ENCODE measurements at regions not wholly inside any gene's neighbourhood (a gene's known extent, or its start where the extent isn't known, plus 50 kb on each side); places are given as distances from the start of the nearest gene placed in this dataset.

GRCh38 chr9:91106415-91107081 lies 255.2 kb downstream of the AUH start:
- Histone ChIP-seq H3K9ac (ENCODE audit: low read depth, low read length) (no peak overlapping the region), H3K79me2 (ENCODE audit: insufficient read depth, low read length) (no peaks in the 10 kb centered on the region), H4K20me1 (ENCODE audit: insufficient read depth, low read length) (no peaks in the 10 kb centered on the region; the same call in 1 of the 2 replicates), H3K4me2 (ENCODE audit: insufficient read depth, low read length) (no peak overlapping the region), H3K27me3 (ENCODE audit: insufficient read depth, low read length, poor library complexity) (peaks cover 5% of the 10 kb centered on the region), H2AFZ (ENCODE audit: low read depth, low read length) (no peak overlapping the region), H3K9me3 (ENCODE audit: insufficient read depth, low read length, severe bottlenecking) (peaks cover 6% of the 10 kb centered on the region), H3K36me3 (ENCODE audit: insufficient read depth, low read length) (no peaks in the 10 kb centered on the region), H3K4me3 (ENCODE audit: low read depth in 1 of 2, low read length in 2 of 2) (no peak overlapping the region), H3K4me1 (ENCODE audit: insufficient read depth, low read length) (peaks cover 6% of the 10 kb centered on the region), H3K27ac (ENCODE audit: low read length) (no peak overlapping the region)
- TF ChIP-seq CTCF (IDR thresholded peaks at IDR 0.05; ENCODE audit: borderline replicate concordance, extremely low read depth, low read length, poor library complexity, severe bottlenecking) (no peak), EZH2 (IDR thresholded peaks at IDR 0.05; ENCODE audit: borderline replicate concordance, low read depth, low read length, severe bottlenecking) (no peak)
- no peak for DNase-seq
- no peak for ATAC-seq (ENCODE audit: insufficient read depth, low read depth)

GRCh38 chr9:91111226-91111625 lies 250.5 kb downstream of the AUH start:
- H3K4me2 ChIP-seq (ENCODE audit: insufficient read depth, low read length): no peak overlapping the region
- H3K4me1 ChIP-seq (ENCODE audit: insufficient read depth, low read length): no peaks in the 10 kb centered on the region
- ATAC-seq (ENCODE audit: insufficient read depth, low read depth) (no peak), DNase-seq (no peak)
- no peak overlapping the region for H3K27ac ChIP-seq (ENCODE audit: low read length)
- no peaks in the 10 kb centered on the region for H3K27me3 ChIP-seq (ENCODE audit: insufficient read depth, low read length, poor library complexity)
- no peak overlapping the region for H3K4me3 ChIP-seq (ENCODE audit: low read depth in 1 of 2, low read length in 2 of 2)
- no peaks in the 10 kb centered on the region for H4K20me1 ChIP-seq (ENCODE audit: insufficient read depth, low read length)
- TF ChIP-seq CTCF (IDR thresholded peaks at IDR 0.05; ENCODE audit: borderline replicate concordance, extremely low read depth, low read length, poor library complexity, severe bottlenecking) (no peak), EZH2 (IDR thresholded peaks at IDR 0.05; ENCODE audit: borderline replicate concordance, low read depth, low read length, severe bottlenecking) (no peak)
- H3K9ac ChIP-seq (ENCODE audit: low read depth, low read length): no peak overlapping the region
- no peaks in the 10 kb centered on the region for H3K36me3 ChIP-seq (ENCODE audit: insufficient read depth, low read length)
- H2AFZ ChIP-seq (ENCODE audit: low read depth, low read length): no peak overlapping the region
- peaks cover 6% of the 10 kb centered on the region for H3K9me3 ChIP-seq (ENCODE audit: insufficient read depth, low read length, severe bottlenecking)
- no peaks in the 10 kb centered on the region for H3K79me2 ChIP-seq (ENCODE audit: insufficient read depth, low read length)

- Histone ChIP-seq H3K79me2 (ENCODE audit: insufficient read depth, low read length) (no peaks in the 10 kb centered on the region), H3K4me2 (ENCODE audit: insufficient read depth, low read length) (no peak overlapping the region), H4K20me1 (ENCODE audit: insufficient read depth, low read length) (no peaks in the 10 kb centered on the region), H3K4me1 (ENCODE audit: insufficient read depth, low read length) (no peaks in the 10 kb centered on the region), H3K9me3 (ENCODE audit: insufficient read depth, low read length, severe bottlenecking) (peaks cover 6% of the 10 kb centered on the region), H3K27ac (ENCODE audit: low read length) (no peak overlapping the region), H2AFZ (ENCODE audit: low read depth, low read length) (no peak overlapping the region), H3K36me3 (ENCODE audit: insufficient read depth, low read length) (no peaks in the 10 kb centered on the region), H3K9ac (ENCODE audit: low read depth, low read length) (no peak overlapping the region), H3K4me3 (ENCODE audit: low read depth in 1 of 2, low read length in 2 of 2) (no peak overlapping the region), H3K27me3 (ENCODE audit: insufficient read depth, low read length, poor library complexity) (no peaks in the 10 kb centered on the region)
- ATAC-seq (ENCODE audit: insufficient read depth, low read depth) (no peak), DNase-seq (no peak)
- TF ChIP-seq CTCF (IDR thresholded peaks at IDR 0.05; ENCODE audit: borderline replicate concordance, extremely low read depth, low read length, poor library complexity, severe bottlenecking) (no peak), EZH2 (IDR thresholded peaks at IDR 0.05; ENCODE audit: borderline replicate concordance, low read depth, low read length, severe bottlenecking) (no peak)
These were observed 249.8 kb downstream of the AUH start for GRCh38 chr9:91111876-91112275.

Measured in DND-41 (cell line).